Endothelial cell of umbilical vein (primary cell): ENCODE measurements at regions not wholly inside any gene's neighbourhood (a gene's known extent, or its start where the extent isn't known, plus 50 kb on each side); places are given as distances from the start of the nearest gene placed in this dataset.

Source experiments
- BruUV-seq: library from RNA; stranded (reverse); fragments of 400-500 nt; replicated peaks from 2 replicates; lab custom pipeline; 2021; lab: Mats Ljungman, UMichigan
- CTCF ChIA-PET: fragments of 300-600, 350-600 bp; sonication (Branson Sonifier 250); formaldehyde crosslinking; loops from one replicate; lab custom pipeline; 2021; ENCODE audit warnings: antibody characterized with exemption, inconsistent platforms; lab: Charles Lee
- POLR2A ChIA-PET: fragments of 300-600, 350-600 bp; sonication (Branson Sonifier 250); formaldehyde crosslinking; loops from one replicate; lab custom pipeline; 2021; ENCODE audit warnings: antibody characterized with exemption, inconsistent platforms; lab: Charles Lee
- DNase-seq: peaks from one replicate; pipeline ENCODE4 v3.0.0-alpha.2; 2011; ENCODE audit warnings: low read depth, low spot score
- FAIRE-seq: peaks from 2 replicates; lab custom pipeline; 2011; peaks lifted over from hg19 to GRCh38; lab: Jason Lieb, UNC
- H2AFZ ChIP-seq: 2 replicates; pipeline ENCODE4 v1.6.0; 2012; ENCODE audit warnings: low read depth, low read length, control low read depth, inconsistent platforms
- H3K27ac ChIP-seq: 2 replicates; pipeline ENCODE4 v1.5.1; 2011; ENCODE audit warnings: low read depth, mild to moderate bottlenecking, control low read depth, low read length, moderate library complexity; ENCODE audit not compliant: insufficient read depth
- H3K27me3 ChIP-seq, 2 experiments: 2 replicates each; pipeline versions ENCODE4 v1.6.0 to v1.6.1; 2011; ENCODE audit warnings: low read length in 2 of 2, mixed read lengths in 1 of 2; ENCODE audit not compliant: control insufficient read depth in 2 of 2, insufficient read depth in 2 of 2
- H3K36me3 ChIP-seq, 2 experiments: 2 replicates in 1 of 2; 3 replicates in 1 of 2; pipeline ENCODE4 v1.5.1; 2011; ENCODE audit warnings: low read length in 2 of 2, mild to moderate bottlenecking in 1 of 2, moderate library complexity in 1 of 2; ENCODE audit not compliant: control insufficient read depth in 2 of 2, insufficient read depth in 2 of 2; ENCODE audit errors: extremely low read depth in 1 of 2
- H3K4me1 ChIP-seq: 3 replicates; pipeline ENCODE4 v1.5.1; 2011; ENCODE audit warnings: mild to moderate bottlenecking, low read length; ENCODE audit not compliant: control insufficient read depth, insufficient read depth; ENCODE audit errors: extremely low read depth
- H3K4me2 ChIP-seq: 2 replicates; pipeline ENCODE4 v1.6.1; 2011; ENCODE audit warnings: low read length, control low read depth, mixed read lengths; ENCODE audit not compliant: insufficient read depth
- H3K4me3 ChIP-seq, 3 experiments: fragments of 200-600 bp in 1 of 3; sonication (generic), shearing (Covaris generic) in 1 of 3; replicated peaks in 1 of 3; 2 replicates each; pipeline ENCODE4 v1.5.1; 2011 to 2016; ENCODE audit warnings: control low read depth in 3 of 3, low read length in 3 of 3, mild to moderate bottlenecking in 2 of 3, inconsistent platforms in 1 of 3, low read depth in 1 of 3, moderate library complexity in 1 of 3; ENCODE audit not compliant: insufficient read depth in 1 of 3
- H3K79me2 ChIP-seq: 2 replicates; pipeline ENCODE4 v1.6.0; 2012; ENCODE audit warnings: low read length, inconsistent platforms; ENCODE audit not compliant: control insufficient read depth, insufficient read depth
- H3K9ac ChIP-seq: replicated peaks from 2 replicates; pipeline ENCODE3; 2011; ENCODE audit warnings: low read length, control low read depth; ENCODE audit not compliant: insufficient read depth; ENCODE audit errors: extremely low read depth
- H3K9me1 ChIP-seq: replicated peaks from 3 replicates; pipeline ENCODE4 v1.6.0; 2011; ENCODE audit warnings: mild to moderate bottlenecking, low read length; ENCODE audit not compliant: control insufficient read depth, insufficient read depth; ENCODE audit errors: extremely low read depth
- H3K9me3 ChIP-seq: replicated peaks from 2 replicates; pipeline ENCODE4 v1.5.1; 2012; ENCODE audit warnings: low read length, inconsistent platforms; ENCODE audit not compliant: control insufficient read depth, insufficient read depth
- H4K20me1 ChIP-seq: replicated peaks from 2 replicates; pipeline ENCODE3; 2011; ENCODE audit warnings: mild to moderate bottlenecking, low read length; ENCODE audit not compliant: control insufficient read depth, insufficient read depth; ENCODE audit errors: extremely low read depth
- EZH2 ChIP-seq: IDR thresholded peaks from 2 replicates; pipeline ENCODE4 v1.6.1; 2012; ENCODE audit warnings: borderline replicate concordance, low read depth, mild to moderate bottlenecking, moderate library complexity, low read length, inconsistent platforms; ENCODE audit not compliant: severe bottlenecking
- FOS ChIP-seq: IDR thresholded peaks from 2 replicates; pipeline ENCODE4 v1.6.1; 2011; ENCODE audit warnings: mild to moderate bottlenecking, low read length, moderate library complexity, borderline replicate concordance; ENCODE audit not compliant: insufficient read depth
- GATA2 ChIP-seq: IDR thresholded peaks from 2 replicates; pipeline ENCODE4 v1.7.0; 2011; ENCODE audit warnings: low read depth, mild to moderate bottlenecking, moderate library complexity, mixed read lengths, low read length; ENCODE audit not compliant: insufficient read length, insufficient read depth
- MYC ChIP-seq: IDR thresholded peaks from one replicate; pipeline ENCODE4 v1.6.1; 2011; ENCODE audit warnings: mild to moderate bottlenecking, low read depth, low read length
- POLR2AphosphoS5 ChIP-seq: IDR thresholded peaks from 2 replicates; pipeline ENCODE4 v1.6.1; 2012; ENCODE audit warnings: low read depth, mild to moderate bottlenecking, control low read depth, low read length, moderate library complexity; ENCODE audit not compliant: insufficient read depth
- dilution Hi-C: fragments of 300-500 bp; cut with MboI; formaldehyde crosslinking; loops from one replicate; pipeline ENCODE4 v1.15.0; 2019; ENCODE audit warnings: low sequenced_read_pairs; ENCODE audit not compliant: extremely low pct_ligation_motif_present
- intact Hi-C: fragments of 100-400 bp; cut with micrococcal nuclease; formaldehyde crosslinking; loops from one replicate; pipeline ENCODE4 v1.10.0; 2022
- TF ChIP-seq, protein P1 (sequence below): IDR thresholded peaks from 2 replicates; pipeline ENCODE4 v1.6.1; 2011; ENCODE audit not compliant: insufficient read depth, insufficient read length
- TF ChIP-seq, protein P2 (sequence below), 2 donors: IDR thresholded peaks; 1 replicate in 1 of 2; 2 replicates in 1 of 2; pipeline ENCODE4 v1.5.1; 2011; ENCODE audit warnings: low read length in 2 of 2, mild to moderate bottlenecking in 2 of 2, moderate library complexity in 2 of 2, control low read depth in 1 of 2, inconsistent platforms in 1 of 2, low read depth in 1 of 2; ENCODE audit not compliant: insufficient read depth in 1 of 2; ENCODE audit errors: extremely low read depth in 1 of 2

DNA sequence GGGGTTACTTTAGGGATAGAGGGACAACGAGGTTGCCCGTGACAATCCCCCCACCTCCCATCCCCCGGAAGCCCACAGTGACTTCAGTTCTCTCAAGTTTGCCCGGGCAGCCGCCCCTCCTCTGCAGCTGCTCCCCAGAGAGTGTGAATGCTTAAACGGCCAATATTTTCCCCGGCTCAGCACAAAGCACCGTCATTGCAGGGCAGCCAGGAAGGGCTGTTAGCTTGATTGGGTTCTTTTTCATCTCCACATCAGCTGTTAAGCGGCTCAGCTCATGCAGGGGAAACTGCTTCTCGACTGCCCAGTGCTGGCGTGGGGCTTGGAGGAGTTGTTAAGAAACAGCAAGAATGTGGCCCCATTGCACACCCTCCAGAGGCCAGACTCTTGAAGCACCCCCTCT lies 120.5 kb upstream of the NCOR2 start:
- H3K9me3 ChIP-seq, result no peaks in the 10 kb centered on the region
- peak overlapping the region; percentile 66 for H2AFZ ChIP-seq
- ChIA-PET CTCF (interaction anchor here (0.9 to 1.3 kb wide), 3 partner anchors 33 to 74 kb away, joined by 3 to 4 read pairs (median 3); no protein-coding TSS in a partner anchor), POLR2A (interaction anchor here (0.6 to 0.7 kb wide), 2 partner anchors 29 to 39 kb away, joined by 3 read pairs; no protein-coding TSS in a partner anchor)
- H3K79me2 ChIP-seq, result no peaks in the 10 kb centered on the region
- no peaks in the 10 kb centered on the region for H4K20me1 ChIP-seq
- H3K9ac ChIP-seq, result peak overlapping the region; percentile 19
- intact Hi-C loops (loop anchor here (1.0 kb wide), 1 partner anchor 32 kb away; no protein-coding TSS in a partner anchor), dilution Hi-C loops (loop anchor here (10.0 to 25.0 kb wide), 2 partner anchors 47 to 126 kb away; partner anchors contain the start of gene NCOR2)
- no peaks in the 10 kb centered on the region for H3K9me1 ChIP-seq
- peaks cover 34% of the 10 kb centered on the region for H3K4me1 ChIP-seq
- H3K27me3 ChIP-seq, result no peaks in the 10 kb centered on the region
- BruUV-seq, result no TSS peak
- FAIRE-seq (peak; percentile 87), DNase-seq (peak; percentile 58)
- H3K4me2 ChIP-seq, result no peak overlapping the region
- peak overlapping the region; percentile 67 for H3K27ac ChIP-seq
- TF ChIP-seq, protein P1, sequence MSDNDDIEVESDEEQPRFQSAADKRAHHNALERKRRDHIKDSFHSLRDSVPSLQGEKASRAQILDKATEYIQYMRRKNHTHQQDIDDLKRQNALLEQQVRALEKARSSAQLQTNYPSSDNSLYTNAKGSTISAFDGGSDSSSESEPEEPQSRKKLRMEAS, result no peak
- no peak for TF ChIP-seq FOS
- TF ChIP-seq MYC, result no peak
- no peak for TF ChIP-seq EZH2
- TF ChIP-seq GATA2, result no peak
- TF ChIP-seq, protein P2, sequence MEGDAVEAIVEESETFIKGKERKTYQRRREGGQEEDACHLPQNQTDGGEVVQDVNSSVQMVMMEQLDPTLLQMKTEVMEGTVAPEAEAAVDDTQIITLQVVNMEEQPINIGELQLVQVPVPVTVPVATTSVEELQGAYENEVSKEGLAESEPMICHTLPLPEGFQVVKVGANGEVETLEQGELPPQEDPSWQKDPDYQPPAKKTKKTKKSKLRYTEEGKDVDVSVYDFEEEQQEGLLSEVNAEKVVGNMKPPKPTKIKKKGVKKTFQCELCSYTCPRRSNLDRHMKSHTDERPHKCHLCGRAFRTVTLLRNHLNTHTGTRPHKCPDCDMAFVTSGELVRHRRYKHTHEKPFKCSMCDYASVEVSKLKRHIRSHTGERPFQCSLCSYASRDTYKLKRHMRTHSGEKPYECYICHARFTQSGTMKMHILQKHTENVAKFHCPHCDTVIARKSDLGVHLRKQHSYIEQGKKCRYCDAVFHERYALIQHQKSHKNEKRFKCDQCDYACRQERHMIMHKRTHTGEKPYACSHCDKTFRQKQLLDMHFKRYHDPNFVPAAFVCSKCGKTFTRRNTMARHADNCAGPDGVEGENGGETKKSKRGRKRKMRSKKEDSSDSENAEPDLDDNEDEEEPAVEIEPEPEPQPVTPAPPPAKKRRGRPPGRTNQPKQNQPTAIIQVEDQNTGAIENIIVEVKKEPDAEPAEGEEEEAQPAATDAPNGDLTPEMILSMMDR (IDR thresholded peaks at IDR 0.05; ENCODE audit: extremely low read depth in 1 of 2, insufficient read depth in 1 of 2, low read depth in 1 of 2, low read length in 2 of 2), result no peak
- no peak for TF ChIP-seq POLR2AphosphoS5
- no peaks in the 10 kb centered on the region for H3K36me3 ChIP-seq
- H3K4me3 ChIP-seq, result no peak overlapping the region
